HG02970 (cell line): ENCODE measurements at regions not wholly inside any gene's neighbourhood (a gene's known extent, or its start where the extent isn't known, plus 50 kb on each side); places are given as distances from the start of the nearest gene placed in this dataset.
"Not testable (repeated sequence)": the region's sequence is repeated elsewhere in the genome, so short reads cannot be mapped to it uniquely, and the experiment has no call there.

Source experiments
- ATAC-seq: cut with Tn5 transposase; IDR thresholded peaks from one replicate; pipeline ENCODE4 v1.9.1; 2021; ENCODE audit warnings: mild to moderate bottlenecking, moderate library complexity, moderate number of reproducible peaks; ENCODE audit not compliant: unreplicated experiment, low FRiP score

GRCh38 chr11:92462821-92463220 lies 238.2 kb downstream of the FAT3 start:
- ATAC-seq, result no peak

- ATAC-seq, result no peak
Observed at GRCh38 chr11:92464822-92465221, 240.2 kb downstream of the FAT3 start.

GRCh38 chr11:92465410-92465809 lies 240.8 kb downstream of the FAT3 start:
- ATAC-seq, result not testable (repeated sequence)

GRCh38 chr11:92473736-92474135 lies 249.1 kb downstream of the FAT3 start:
- no peak for ATAC-seq

- no peak for ATAC-seq
Observed at GRCh38 chr11:92475316-92475715, 250.7 kb downstream of the FAT3 start.

GRCh38 chr11:92475819-92476218 lies 251.2 kb downstream of the FAT3 start:
- no peak for ATAC-seq

- no peak for ATAC-seq
Observed at GRCh38 chr11:92477686-92478085, 253.1 kb downstream of the FAT3 start.

- ATAC-seq, result no peak
Observed at GRCh38 chr11:92480499-92480898, 255.9 kb downstream of the FAT3 start.

GRCh38 chr11:92482492-92483060 lies 258.0 kb downstream of the FAT3 start:
- no peak for ATAC-seq

- no peak for ATAC-seq
Observed at GRCh38 chr11:92484570-92484969, 260.0 kb downstream of the FAT3 start.

- ATAC-seq, result no peak
Observed at GRCh38 chr11:92489826-92490399, 265.3 kb downstream of the FAT3 start.

GRCh38 chr11:92492372-92492771 lies 267.8 kb downstream of the FAT3 start:
- no peak for ATAC-seq

GRCh38 chr11:92495107-92495793 lies 270.6 kb downstream of the FAT3 start:
- no peak for ATAC-seq

GRCh38 chr11:92500453-92500852 lies 275.8 kb downstream of the FAT3 start:
- ATAC-seq, result no peak

GRCh38 chr11:92501066-92501739 lies 276.6 kb downstream of the FAT3 start:
- ATAC-seq, result no peak

GRCh38 chr11:92504004-92504403 lies 279.4 kb downstream of the FAT3 start:
- ATAC-seq, result no peak

- ATAC-seq, result no peak
Observed at GRCh38 chr11:92504534-92504933, 279.9 kb downstream of the FAT3 start.

- ATAC-seq, result no peak
Observed at GRCh38 chr11:92505689-92506088, 281.1 kb downstream of the FAT3 start.

- no peak for ATAC-seq
Observed at GRCh38 chr11:92506809-92507336, 282.3 kb downstream of the FAT3 start.

- ATAC-seq, result no peak
Observed at GRCh38 chr11:92510591-92510990, 286.0 kb downstream of the FAT3 start.

- ATAC-seq, result no peak
Observed at GRCh38 chr11:92511522-92512203, 287.0 kb downstream of the FAT3 start.
